ENCODE measurements at regions not wholly inside any gene's neighbourhood (a gene's known extent, or its start where the extent isn't known, plus 50 kb on each side); places are given as distances from the start of the nearest gene placed in this dataset.

DNA sequence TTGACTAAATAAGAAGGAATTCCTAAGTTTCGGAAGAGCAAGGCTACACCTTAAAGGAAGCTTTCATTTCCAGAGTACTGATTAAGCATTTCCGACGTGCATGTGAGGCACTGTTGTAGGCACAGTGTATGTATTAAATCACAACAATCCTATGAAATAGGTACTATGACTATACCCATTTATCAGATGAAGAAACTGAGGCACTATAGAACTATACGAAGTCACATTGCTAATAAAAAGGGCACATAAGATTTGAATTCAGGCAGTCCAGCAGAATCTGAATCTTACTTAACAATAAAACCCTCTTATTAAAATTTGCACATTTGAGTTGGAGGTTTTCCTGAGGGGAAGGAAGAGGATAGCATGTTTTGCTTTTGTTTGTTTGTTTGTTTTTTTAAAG is 243.5 kb upstream of the FANCL start:
- H3K4me3 ChIP-seq (ENCODE audit: low read length), result no peak overlapping the region
- no peak for DNase-seq (ENCODE audit: low read depth)
- TF ChIP-seq, protein P1, sequence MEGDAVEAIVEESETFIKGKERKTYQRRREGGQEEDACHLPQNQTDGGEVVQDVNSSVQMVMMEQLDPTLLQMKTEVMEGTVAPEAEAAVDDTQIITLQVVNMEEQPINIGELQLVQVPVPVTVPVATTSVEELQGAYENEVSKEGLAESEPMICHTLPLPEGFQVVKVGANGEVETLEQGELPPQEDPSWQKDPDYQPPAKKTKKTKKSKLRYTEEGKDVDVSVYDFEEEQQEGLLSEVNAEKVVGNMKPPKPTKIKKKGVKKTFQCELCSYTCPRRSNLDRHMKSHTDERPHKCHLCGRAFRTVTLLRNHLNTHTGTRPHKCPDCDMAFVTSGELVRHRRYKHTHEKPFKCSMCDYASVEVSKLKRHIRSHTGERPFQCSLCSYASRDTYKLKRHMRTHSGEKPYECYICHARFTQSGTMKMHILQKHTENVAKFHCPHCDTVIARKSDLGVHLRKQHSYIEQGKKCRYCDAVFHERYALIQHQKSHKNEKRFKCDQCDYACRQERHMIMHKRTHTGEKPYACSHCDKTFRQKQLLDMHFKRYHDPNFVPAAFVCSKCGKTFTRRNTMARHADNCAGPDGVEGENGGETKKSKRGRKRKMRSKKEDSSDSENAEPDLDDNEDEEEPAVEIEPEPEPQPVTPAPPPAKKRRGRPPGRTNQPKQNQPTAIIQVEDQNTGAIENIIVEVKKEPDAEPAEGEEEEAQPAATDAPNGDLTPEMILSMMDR (conservative IDR thresholded peaks at IDR 0.05; ENCODE audit: low read length), result no peak

DNA sequence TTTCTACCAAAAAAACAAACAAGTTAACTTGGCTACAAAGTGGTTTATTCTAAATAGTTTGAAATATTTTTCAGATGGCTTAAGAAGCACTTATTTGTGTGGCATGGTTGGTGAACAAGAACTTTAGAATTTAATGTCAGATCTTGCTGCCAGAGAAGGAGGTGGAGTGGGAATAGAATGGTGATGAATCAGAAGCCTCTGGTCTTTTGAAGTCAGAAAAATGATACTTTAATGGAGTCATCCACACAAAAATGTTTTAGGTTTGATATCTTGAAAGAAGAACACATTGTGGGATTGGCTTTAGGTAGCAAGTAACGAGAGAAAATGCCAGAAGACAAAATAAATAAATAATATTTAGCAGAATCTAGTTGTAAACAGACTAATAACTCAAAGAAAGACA is 243.1 kb upstream of the FANCL start:
- H3K4me3 ChIP-seq (ENCODE audit: low read length), result no peak overlapping the region
- DNase-seq (ENCODE audit: low read depth), result peak; percentile 59
- TF ChIP-seq, protein P1 (conservative IDR thresholded peaks at IDR 0.05; ENCODE audit: low read length), result no peak

DNA sequence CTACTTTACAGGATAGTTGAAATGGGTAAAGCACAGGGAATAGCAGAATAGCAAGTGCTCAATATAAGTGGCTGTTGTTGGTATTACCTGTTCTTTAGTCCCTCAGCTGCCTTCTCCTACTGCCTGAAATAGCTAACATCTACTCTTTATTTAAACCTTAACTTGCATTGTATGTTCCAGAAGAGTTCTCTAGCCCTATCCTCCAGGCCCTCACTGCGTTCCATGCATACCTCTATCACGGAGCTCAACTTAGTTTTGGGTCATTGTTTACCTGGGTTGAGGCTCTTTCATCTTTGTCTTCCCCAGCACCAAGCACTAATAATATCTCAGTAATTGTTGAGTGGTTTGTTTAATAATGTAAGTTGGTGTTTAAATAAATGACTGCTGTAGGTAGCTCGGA is 242.2 kb upstream of the FANCL start:
- TF ChIP-seq, protein P1 (conservative IDR thresholded peaks at IDR 0.05; ENCODE audit: low read length), result no peak
- no peak overlapping the region for H3K4me3 ChIP-seq (ENCODE audit: low read length)
- DNase-seq (ENCODE audit: low read depth), result no peak

DNA sequence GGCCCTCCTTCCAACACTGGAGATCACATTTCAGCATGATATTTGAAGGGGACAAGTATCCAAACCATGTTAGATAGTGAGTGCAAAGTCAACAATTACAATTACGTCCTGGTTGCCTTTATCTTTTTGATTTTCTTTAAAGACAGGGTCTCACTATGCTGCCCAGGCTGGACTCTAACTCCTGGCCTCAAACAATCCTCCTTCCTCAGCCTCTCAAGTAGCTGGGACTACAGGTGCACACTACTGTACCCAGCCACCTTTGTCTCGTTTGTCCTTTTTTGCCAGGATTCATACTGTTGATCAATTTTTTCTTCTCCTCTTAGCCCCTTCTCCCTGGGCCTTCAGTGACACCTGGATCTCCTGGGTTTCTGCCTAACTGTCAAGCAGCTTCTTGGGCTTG is 240.5 kb upstream of the FANCL start:
- H3K4me3 ChIP-seq (ENCODE audit: low read length), result no peak overlapping the region
- DNase-seq (ENCODE audit: low read depth), result no peak
- TF ChIP-seq, protein P1 (conservative IDR thresholded peaks at IDR 0.05; ENCODE audit: low read length), result no peak

DNA sequence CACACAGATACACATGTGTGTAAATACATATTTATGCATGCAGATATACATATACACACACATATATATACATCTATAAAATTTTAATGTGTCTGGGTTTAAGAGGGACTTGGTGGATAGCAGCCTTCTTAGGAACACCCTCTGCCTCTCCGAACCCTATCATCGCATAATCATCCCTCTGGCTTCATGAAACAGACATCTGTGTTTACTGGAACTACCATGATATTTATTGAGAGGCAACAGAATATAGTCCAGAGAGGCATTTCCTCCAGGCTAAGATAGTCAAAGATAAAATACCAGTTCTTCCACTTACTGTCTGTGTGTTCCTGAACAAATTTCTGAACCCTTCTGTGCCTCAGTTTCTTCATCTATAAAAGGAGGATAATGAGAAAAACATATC is 239.0 kb upstream of the FANCL start:
- no peak overlapping the region for H3K4me3 ChIP-seq (ENCODE audit: low read length)
- TF ChIP-seq, protein P1 (conservative IDR thresholded peaks at IDR 0.05; ENCODE audit: low read length), result no peak
- DNase-seq (ENCODE audit: low read depth), result no peak

DNA sequence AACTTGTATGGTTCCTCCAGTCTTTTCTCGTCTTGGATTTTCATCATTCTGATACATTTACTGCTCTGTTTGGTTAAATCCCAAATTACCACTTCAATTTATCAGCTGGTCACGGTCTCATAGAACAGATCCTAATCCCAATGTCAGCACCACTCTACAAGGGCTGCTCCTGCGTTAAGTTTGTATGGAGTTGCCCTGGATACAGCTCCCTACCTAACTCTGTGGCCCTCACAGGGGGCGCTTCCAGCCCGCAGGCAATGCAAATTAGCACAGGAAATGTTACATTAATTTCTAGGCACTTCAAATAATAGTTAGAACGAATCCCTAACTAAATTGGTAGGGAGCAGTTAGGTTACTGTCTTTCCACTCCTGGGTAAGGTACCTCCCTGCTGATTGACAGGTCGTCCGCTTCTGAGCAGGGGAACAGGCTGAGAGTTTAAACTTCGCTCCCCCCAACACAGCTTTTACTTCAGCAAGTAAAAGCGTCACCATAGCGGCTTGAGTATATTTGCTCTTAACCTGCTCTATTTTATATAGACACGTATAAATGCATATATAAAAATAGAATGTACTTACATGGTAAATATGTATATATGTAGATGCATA is 238.5 kb upstream of the FANCL start:
- TF ChIP-seq, protein P1 (conservative IDR thresholded peaks at IDR 0.05; ENCODE audit: low read length), result no peak

DNA sequence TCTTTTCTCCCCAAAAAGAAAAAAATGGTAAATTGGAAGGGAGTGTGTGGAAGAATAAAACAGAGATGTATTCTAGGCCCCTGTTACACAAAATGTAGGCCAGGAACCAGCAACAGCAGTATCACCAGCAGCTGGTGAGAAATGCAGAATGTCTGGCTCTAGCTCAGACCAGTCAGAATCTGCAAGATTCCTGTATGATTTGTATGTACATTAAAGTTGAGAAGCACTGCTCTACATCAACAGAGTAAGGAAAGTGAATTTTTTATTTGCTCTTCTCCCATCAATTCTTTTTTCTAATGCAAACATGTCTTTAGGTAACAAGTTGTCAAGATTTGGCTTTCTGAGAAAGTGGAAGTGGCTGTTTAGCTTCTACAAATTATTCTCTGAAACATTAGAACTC is 235.4 kb upstream of the FANCL start:
- no peak overlapping the region for H3K4me3 ChIP-seq (ENCODE audit: low read length)
- TF ChIP-seq, protein P1 (conservative IDR thresholded peaks at IDR 0.05; ENCODE audit: low read length), result no peak
- DNase-seq (ENCODE audit: low read depth), result no peak

More for the DNA sequence above, 238.5 kb upstream of the FANCL start:
- no peak overlapping the region for H3K4me3 ChIP-seq (ENCODE audit: low read length)
- no peak for DNase-seq (ENCODE audit: low read depth)
